Hematopoietic multipotent progenitor cell (in vitro differentiated cells): ENCODE measurements at regions not wholly inside any gene's neighbourhood (a gene's known extent, or its start where the extent isn't known, plus 50 kb on each side); places are given as distances from the start of the nearest gene placed in this dataset.
A peak's percentile ranks its signal among the peaks of the same experiment; 100 is the strongest.

Experiments used
- DNase-seq, 3 donors: peaks; one replicate each; pipeline ENCODE4 v3.0.0-alpha.2; 2011 to 2015; ENCODE audit warnings: low read depth in 2 of 3, low spot score in 2 of 3

- DNase-seq: no peak
Observed at GRCh38 chr2:71879509-71880184, 268.0 kb downstream of the CYP26B1 start.

GRCh38 chr2:71878626-71879508, 268.8 kb downstream of the CYP26B1 start:
- DNase-seq: no peak

GRCh38 chr2:71877636-71878035, 270.0 kb downstream of the CYP26B1 start:
- no peak for DNase-seq

- no peak for DNase-seq
Observed at GRCh38 chr2:71876542-71877451, 270.9 kb downstream of the CYP26B1 start.

GRCh38 chr2:71872466-71873051, 275.1 kb downstream of the CYP26B1 start:
- no peak for DNase-seq

GRCh38 chr2:71865391-71865965, 282.2 kb downstream of the CYP26B1 start:
- DNase-seq: no peak

GRCh38 chr2:71864085-71864484, 283.6 kb downstream of the CYP26B1 start:
- DNase-seq: no peak

- no peak for DNase-seq
Observed at GRCh38 chr2:71863396-71863795, 284.3 kb downstream of the CYP26B1 start.

GRCh38 chr2:71862921-71863320, 284.7 kb downstream of the CYP26B1 start:
- no peak for DNase-seq

GRCh38 chr2:71861186-71862160, 286.2 kb downstream of the CYP26B1 start:
- DNase-seq: no peak

GRCh38 chr2:71860381-71860926, 287.2 kb downstream of the CYP26B1 start:
- DNase-seq: no peak

- no peak for DNase-seq
Observed at GRCh38 chr2:71859211-71859847, 288.3 kb downstream of the CYP26B1 start.

GRCh38 chr2:71858071-71858470, 289.6 kb downstream of the CYP26B1 start:
- no peak for DNase-seq

GRCh38 chr2:71857636-71858035, 290.0 kb downstream of the CYP26B1 start:
- no peak for DNase-seq

GRCh38 chr2:71856773-71857525, 290.7 kb downstream of the CYP26B1 start:
- DNase-seq: peak in 1 of 3 donors; percentile 11

GRCh38 chr2:71853858-71854257, 293.8 kb downstream of the CYP26B1 start:
- no peak for DNase-seq

- DNase-seq: no peak
Observed at GRCh38 chr2:71852141-71852711, 295.4 kb downstream of the CYP26B1 start.
